ENCODE measurements at regions not wholly inside any gene's neighbourhood (a gene's known extent, or its start where the extent isn't known, plus 50 kb on each side); places are given as distances from the start of the nearest gene placed in this dataset.

GRCh38 chr4:188316391-188316790, 177.2 kb downstream of the TRIML1 start:
- Mint-ChIP-seq H3K4me3 (no peak overlapping the region), H3K9me3 (peaks cover 11% of the 10 kb centered on the region), H3K36me3 (no peaks in the 10 kb centered on the region), H3K27ac (no peak overlapping the region), H3K27me3 (ENCODE audit: low read depth) (no peaks in the 10 kb centered on the region), H3K4me1 (no peaks in the 10 kb centered on the region)
- DNase-seq (ENCODE audit: low spot score in 2 of 2, unreplicated experiment in 2 of 2), result no peak
- no peak for TF ChIP-seq CTCF (IDR thresholded peaks at IDR 0.05; ENCODE audit: unreplicated experiment)

- H3K4me1 Mint-ChIP-seq, result no peaks in the 10 kb centered on the region
- DNase-seq (ENCODE audit: low spot score in 2 of 2, unreplicated experiment in 2 of 2), result no peak
- no peaks in the 10 kb centered on the region for H3K36me3 Mint-ChIP-seq
- no peak for TF ChIP-seq CTCF (IDR thresholded peaks at IDR 0.05; ENCODE audit: unreplicated experiment)
- H3K9me3 Mint-ChIP-seq, result peaks cover 7% of the 10 kb centered on the region
- H3K27me3 Mint-ChIP-seq (ENCODE audit: low read depth), result no peaks in the 10 kb centered on the region
- H3K27ac Mint-ChIP-seq, result no peak overlapping the region
- H3K4me3 Mint-ChIP-seq, result no peak overlapping the region
Observed at GRCh38 chr4:188328966-188329365, 189.7 kb downstream of the TRIML1 start.

DNA sequence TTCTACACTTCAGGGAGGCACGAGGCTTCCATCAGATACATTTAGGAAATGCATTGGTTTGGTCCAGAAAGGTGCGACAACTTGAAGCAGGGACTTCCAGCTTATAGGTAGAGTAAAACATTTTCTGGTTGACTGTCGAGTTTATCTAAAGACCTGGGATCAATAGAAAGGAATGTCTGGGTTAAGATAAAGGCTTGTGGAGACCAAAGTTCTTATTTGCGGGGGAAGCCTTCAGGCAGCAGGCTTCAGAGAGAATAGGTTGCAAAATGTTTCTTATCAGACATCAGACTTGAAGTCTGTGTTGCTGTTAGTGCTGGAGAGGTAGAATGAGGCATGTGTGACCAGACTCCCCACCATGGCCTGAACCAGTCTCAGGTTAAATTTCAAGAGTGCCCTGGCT, 190.3 kb downstream of the TRIML1 start:
- Mint-ChIP-seq H3K4me1 (no peaks in the 10 kb centered on the region), H3K27me3 (ENCODE audit: low read depth) (no peaks in the 10 kb centered on the region), H3K27ac (no peak overlapping the region), H3K4me3 (no peak overlapping the region), H3K36me3 (no peaks in the 10 kb centered on the region), H3K9me3 (peaks cover 5% of the 10 kb centered on the region)
- no peak for DNase-seq (ENCODE audit: low spot score in 2 of 2, unreplicated experiment in 2 of 2)
- TF ChIP-seq CTCF (IDR thresholded peaks at IDR 0.05; ENCODE audit: unreplicated experiment), result no peak

- no peaks in the 10 kb centered on the region for H3K27me3 Mint-ChIP-seq (ENCODE audit: low read depth)
Observed at GRCh38 chr4:188332265-188332664, 193.0 kb downstream of the TRIML1 start.

DNA sequence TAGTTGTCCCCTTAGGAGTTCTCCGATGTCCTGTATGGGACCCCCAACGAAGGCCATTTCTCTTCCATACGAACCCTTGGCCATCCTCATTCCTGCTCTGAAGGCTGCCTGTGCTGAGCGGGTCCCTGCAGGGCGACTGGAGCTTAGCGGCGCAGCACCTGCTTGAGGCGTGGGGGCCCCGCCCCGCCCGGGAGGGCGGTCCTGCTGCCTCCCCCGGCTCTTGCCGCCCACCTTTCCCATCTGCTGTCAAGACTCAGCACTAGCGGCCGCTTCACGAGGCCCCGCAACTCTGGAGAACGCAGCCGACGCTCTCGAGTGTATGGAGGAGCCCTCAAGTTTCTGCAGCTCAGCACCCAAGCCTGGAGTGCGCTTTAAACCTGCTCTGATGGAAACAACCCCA, 197.7 kb downstream of the TRIML1 start:
- H3K27me3 Mint-ChIP-seq (ENCODE audit: low read depth), result no peaks in the 10 kb centered on the region
- H3K9me3 Mint-ChIP-seq, result peaks cover 3% of the 10 kb centered on the region

More at GRCh38 chr4:188332265-188332664, 193.0 kb downstream of the TRIML1 start:
- Mint-ChIP-seq H3K9me3 (peaks cover 6% of the 10 kb centered on the region), H3K4me3 (no peak overlapping the region), H3K36me3 (no peaks in the 10 kb centered on the region), H3K27ac (no peak overlapping the region), H3K4me1 (no peaks in the 10 kb centered on the region)
- DNase-seq (ENCODE audit: low spot score in 2 of 2, unreplicated experiment in 2 of 2), result no peak
- no peak for TF ChIP-seq CTCF (IDR thresholded peaks at IDR 0.05; ENCODE audit: unreplicated experiment)

More for the DNA sequence above, 197.7 kb downstream of the TRIML1 start:
- no peak overlapping the region for H3K27ac Mint-ChIP-seq
- no peak for TF ChIP-seq CTCF (IDR thresholded peaks at IDR 0.05; ENCODE audit: unreplicated experiment)
- H3K4me3 Mint-ChIP-seq, result no peak overlapping the region
- H3K36me3 Mint-ChIP-seq, result no peaks in the 10 kb centered on the region
- no peaks in the 10 kb centered on the region for H3K4me1 Mint-ChIP-seq
- no peak for DNase-seq (ENCODE audit: low spot score in 2 of 2, unreplicated experiment in 2 of 2)
